GM23338 (cell line): ENCODE measurements at regions not wholly inside any gene's neighbourhood (a gene's known extent, or its start where the extent isn't known, plus 50 kb on each side); places are given as distances from the start of the nearest gene placed in this dataset.

ENCODE experiments used
- ATAC-seq: fragments of 200-7000 bp; cut with Tn5 transposase; 3 replicates; pipeline ENCODE4 v1.9.1; 2020
- DNase-seq: peaks from one replicate; pipeline ENCODE4 v3.0.0-alpha.2; 2015; ENCODE audit warnings: low spot score
- H2AFZ ChIP-seq: fragments of 200-600 bp; sonication (generic); 2 replicates; pipeline ENCODE4 v1.8.0; 2016; ENCODE audit warnings: antibody characterized with exemption, mild to moderate bottlenecking, moderate library complexity
- H3F3A ChIP-seq: fragments of 200-600 bp; sonication (generic); replicated peaks from 2 replicates; pipeline ENCODE4 v1.8.0; 2017; ENCODE audit warnings: antibody characterized with exemption, mixed run types, low read depth
- H3K27ac ChIP-seq: fragments of 200-600 bp; sonication (generic); 2 replicates; pipeline ENCODE4 v1.6.1; 2016; ENCODE audit warnings: low read depth
- H3K27me3 ChIP-seq: fragments of 200-600 bp; sonication (generic); 2 replicates; pipeline ENCODE4 v1.8.0; 2016; ENCODE audit warnings: mild to moderate bottlenecking, mixed run types, moderate library complexity; ENCODE audit not compliant: insufficient read depth
- H3K36me3 ChIP-seq: fragments of 200-600 bp; sonication (generic); 2 replicates; pipeline ENCODE4 v1.8.0; 2016; ENCODE audit warnings: mild to moderate bottlenecking; ENCODE audit not compliant: insufficient read depth
- H3K4me1 ChIP-seq: fragments of 200-600 bp; sonication (generic); 2 replicates; pipeline ENCODE4 v1.8.0; 2016; ENCODE audit warnings: mild to moderate bottlenecking, moderate library complexity; ENCODE audit not compliant: insufficient read depth
- H3K4me2 ChIP-seq: fragments of 200-600 bp; sonication (generic); 2 replicates; pipeline ENCODE4 v1.7.1; 2017; ENCODE audit warnings: mixed run types
- H3K4me3 ChIP-seq: fragments of 200-600 bp; sonication (generic); 2 replicates; pipeline ENCODE4 v1.6.1; 2016; ENCODE audit warnings: mixed run types
- H3K79me2 ChIP-seq: fragments of 200-600 bp; sonication (generic); replicated peaks from 2 replicates; pipeline ENCODE4 v1.8.0; 2017; ENCODE audit warnings: mild to moderate bottlenecking; ENCODE audit not compliant: insufficient read depth
- H3K9me2 ChIP-seq: fragments of 200-600 bp; sonication (generic); 2 replicates; pipeline ENCODE4 v1.8.0; 2017; ENCODE audit not compliant: insufficient read depth
- H4K20me1 ChIP-seq: fragments of 200-600 bp; sonication (generic); replicated peaks from 2 replicates; pipeline ENCODE4 v1.8.0; 2017; ENCODE audit warnings: mild to moderate bottlenecking; ENCODE audit not compliant: insufficient read depth
- H3K27ac Mint-ChIP-seq: 2 replicates; pipeline ENCODE4 v1.8.0; 2020; ENCODE audit warnings: inconsistent platforms, mild to moderate bottlenecking, moderate library complexity, mixed read lengths
- H3K27me3 Mint-ChIP-seq: 3 replicates; pipeline ENCODE4 v1.8.0; 2022; ENCODE audit warnings: low read depth, mild to moderate bottlenecking, moderate library complexity, mixed read lengths, inconsistent platforms; ENCODE audit not compliant: insufficient read depth, poor library complexity
- H3K36me3 Mint-ChIP-seq: 3 replicates; pipeline ENCODE4 v1.8.0; 2021; ENCODE audit warnings: low read depth, mild to moderate bottlenecking, inconsistent platforms, moderate library complexity, mixed read lengths
- H3K4me1 Mint-ChIP-seq: 3 replicates; pipeline ENCODE4 v1.8.0; 2020; ENCODE audit warnings: mild to moderate bottlenecking, inconsistent platforms, mixed read lengths
- H3K4me3 Mint-ChIP-seq: 3 replicates; pipeline ENCODE4 v1.8.0; 2021; ENCODE audit warnings: moderate library complexity, mild to moderate bottlenecking, inconsistent platforms, mixed read lengths
- H3K9me3 Mint-ChIP-seq: 3 replicates; pipeline ENCODE4 v1.8.0; 2020; ENCODE audit warnings: moderate library complexity, mild to moderate bottlenecking, inconsistent platforms, mixed read lengths
- EZH2 ChIP-seq: fragments of 200-600 bp; sonication (generic); IDR thresholded peaks from one replicate; pipeline ENCODE4 v1.8.0; 2017; ENCODE audit warnings: antibody characterized with exemption, mild to moderate bottlenecking, low read depth; ENCODE audit not compliant: unreplicated experiment
- EZH2phosphoT487 ChIP-seq: fragments of 200-600 bp; sonication (generic); IDR thresholded peaks from one replicate; pipeline ENCODE4 v1.8.1; 2018; ENCODE audit warnings: antibody characterized with exemption; ENCODE audit not compliant: unreplicated experiment
- NANOG ChIP-seq: IDR thresholded peaks from 2 replicates; pipeline ENCODE4 v1.6.1; 2016; ENCODE audit warnings: antibody characterized with exemption, borderline replicate concordance
- REST ChIP-seq: IDR thresholded peaks from one replicate; pipeline ENCODE4 v1.6.1; 2018; ENCODE audit warnings: antibody characterized with exemption; ENCODE audit not compliant: unreplicated experiment
- STAT1 ChIP-seq: IDR thresholded peaks from one replicate; pipeline ENCODE4 v1.6.1; 2016; ENCODE audit warnings: antibody characterized with exemption; ENCODE audit not compliant: unreplicated experiment
- ZNF331 ChIP-seq: fragments of 250-450 bp; sonication (Bioruptor Pico); IDR thresholded peaks from 2 replicates; pipeline ENCODE4 v1.5.0; 2020; ENCODE audit warnings: low read depth, mild to moderate bottlenecking, moderate library complexity
- TF ChIP-seq, protein P1 (sequence below), 2 experiments: fragments of 200-600 bp in 1 of 2; sonication (generic) in 1 of 2; conservative IDR thresholded peaks; 2 replicates each; pipeline versions ENCODE4 v1.5.1 to v1.6.1; 2016 to 2017; ENCODE audit warnings: antibody characterized with exemption in 2 of 2, low read depth in 2 of 2, mild to moderate bottlenecking in 2 of 2, moderate library complexity in 1 of 2
- TF ChIP-seq, protein P2 (sequence below): IDR thresholded peaks from 2 replicates; pipeline ENCODE4 v1.6.1; 2016; ENCODE audit warnings: antibody characterized with exemption

DNA sequence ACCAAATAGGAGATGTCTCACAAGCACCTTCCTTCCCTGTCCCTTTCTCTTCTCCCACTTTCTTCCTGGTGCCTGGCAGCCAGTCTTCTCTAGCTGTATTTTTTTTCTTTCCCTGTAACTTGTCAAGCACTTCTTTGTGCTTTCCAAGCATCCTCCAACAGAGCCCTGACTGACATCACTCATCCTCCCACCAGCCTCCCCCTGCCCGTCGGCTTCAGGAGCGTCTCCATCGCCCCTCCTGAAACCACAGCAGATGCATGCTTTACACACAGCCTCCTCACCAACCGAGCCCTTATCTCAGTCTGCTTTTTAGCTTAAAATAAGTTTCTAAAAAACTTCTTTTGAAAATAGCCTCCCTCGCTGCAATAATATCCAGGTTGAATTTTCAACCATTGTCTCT, 268.7 kb upstream of the CDH5 start (continued):
- TF ChIP-seq REST (no peak), EZH2phosphoT487 (no peak), ZNF331 (CRISPR knock-in tag) (no peak), STAT1 (no peak), NANOG (no peak), EZH2 (no peak)
- TF ChIP-seq, protein P1, sequence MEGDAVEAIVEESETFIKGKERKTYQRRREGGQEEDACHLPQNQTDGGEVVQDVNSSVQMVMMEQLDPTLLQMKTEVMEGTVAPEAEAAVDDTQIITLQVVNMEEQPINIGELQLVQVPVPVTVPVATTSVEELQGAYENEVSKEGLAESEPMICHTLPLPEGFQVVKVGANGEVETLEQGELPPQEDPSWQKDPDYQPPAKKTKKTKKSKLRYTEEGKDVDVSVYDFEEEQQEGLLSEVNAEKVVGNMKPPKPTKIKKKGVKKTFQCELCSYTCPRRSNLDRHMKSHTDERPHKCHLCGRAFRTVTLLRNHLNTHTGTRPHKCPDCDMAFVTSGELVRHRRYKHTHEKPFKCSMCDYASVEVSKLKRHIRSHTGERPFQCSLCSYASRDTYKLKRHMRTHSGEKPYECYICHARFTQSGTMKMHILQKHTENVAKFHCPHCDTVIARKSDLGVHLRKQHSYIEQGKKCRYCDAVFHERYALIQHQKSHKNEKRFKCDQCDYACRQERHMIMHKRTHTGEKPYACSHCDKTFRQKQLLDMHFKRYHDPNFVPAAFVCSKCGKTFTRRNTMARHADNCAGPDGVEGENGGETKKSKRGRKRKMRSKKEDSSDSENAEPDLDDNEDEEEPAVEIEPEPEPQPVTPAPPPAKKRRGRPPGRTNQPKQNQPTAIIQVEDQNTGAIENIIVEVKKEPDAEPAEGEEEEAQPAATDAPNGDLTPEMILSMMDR (conservative IDR thresholded peaks at IDR 0.05; ENCODE audit: low read depth in 2 of 2): no peak
- TF ChIP-seq, protein P2, sequence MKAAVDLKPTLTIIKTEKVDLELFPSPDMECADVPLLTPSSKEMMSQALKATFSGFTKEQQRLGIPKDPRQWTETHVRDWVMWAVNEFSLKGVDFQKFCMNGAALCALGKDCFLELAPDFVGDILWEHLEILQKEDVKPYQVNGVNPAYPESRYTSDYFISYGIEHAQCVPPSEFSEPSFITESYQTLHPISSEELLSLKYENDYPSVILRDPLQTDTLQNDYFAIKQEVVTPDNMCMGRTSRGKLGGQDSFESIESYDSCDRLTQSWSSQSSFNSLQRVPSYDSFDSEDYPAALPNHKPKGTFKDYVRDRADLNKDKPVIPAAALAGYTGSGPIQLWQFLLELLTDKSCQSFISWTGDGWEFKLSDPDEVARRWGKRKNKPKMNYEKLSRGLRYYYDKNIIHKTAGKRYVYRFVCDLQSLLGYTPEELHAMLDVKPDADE: no peak

DNA sequence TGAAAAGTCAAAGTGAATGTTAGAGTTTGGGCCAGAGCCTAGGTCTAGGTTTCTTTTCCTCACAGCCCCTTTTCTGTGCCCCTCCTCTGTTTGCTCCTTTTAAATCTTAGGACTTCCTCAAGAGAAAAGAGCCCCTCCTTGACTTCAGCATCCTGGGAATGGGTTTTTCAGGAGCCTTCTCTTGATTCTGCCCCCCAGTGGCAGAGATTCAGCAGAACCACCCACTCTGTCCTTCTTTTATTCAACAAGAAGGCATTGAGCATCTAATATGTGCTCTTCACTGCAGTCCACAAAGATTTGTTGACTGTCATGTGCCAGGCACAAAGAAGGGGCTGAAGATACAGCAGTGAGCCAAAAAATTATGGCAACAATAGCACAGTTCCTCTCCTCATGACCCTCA, 270.8 kb upstream of the CDH5 start:
- Mint-ChIP-seq H3K36me3 (no peaks in the 10 kb centered on the region), H3K27ac (no peak overlapping the region), H3K4me1 (no peaks in the 10 kb centered on the region), H3K4me3 (no peak overlapping the region), H3K9me3 (no peaks in the 10 kb centered on the region), H3K27me3 (no peaks in the 10 kb centered on the region)
- H2AFZ ChIP-seq: no peak overlapping the region
- H4K20me1 ChIP-seq: no peaks in the 10 kb centered on the region
- H3K4me1 ChIP-seq: no peaks in the 10 kb centered on the region
- TF ChIP-seq ZNF331 (CRISPR knock-in tag): no peak
- TF ChIP-seq, protein P1 (conservative IDR thresholded peaks at IDR 0.05; ENCODE audit: low read depth in 2 of 2): peak; percentile 59 to 60
- H3K79me2 ChIP-seq: no peaks in the 10 kb centered on the region
- H3K4me3 ChIP-seq: no peak overlapping the region
- no peak for ATAC-seq
- H3K4me2 ChIP-seq: no peak overlapping the region
- no peaks in the 10 kb centered on the region for H3K9me2 ChIP-seq
- no peaks in the 10 kb centered on the region for H3K36me3 ChIP-seq
- H3K27ac ChIP-seq: no peak overlapping the region
- peak; percentile 48 for DNase-seq
- no peaks in the 10 kb centered on the region for H3K27me3 ChIP-seq
- H3F3A ChIP-seq: no peaks in the 10 kb centered on the region
